HK-2 (cell line): ENCODE measurements at regions not wholly inside any gene's neighbourhood (a gene's known extent, or its start where the extent isn't known, plus 50 kb on each side); places are given as distances from the start of the nearest gene placed in this dataset.
"Not testable (repeated sequence)": the region's sequence is repeated elsewhere in the genome, so short reads cannot be mapped to it uniquely, and the experiment has no call there.

Experiments
- DNase-seq: peaks from one replicate; pipeline ENCODE4 v3.0.0-alpha.2; 2018; ENCODE audit not compliant: unreplicated experiment

DNA sequence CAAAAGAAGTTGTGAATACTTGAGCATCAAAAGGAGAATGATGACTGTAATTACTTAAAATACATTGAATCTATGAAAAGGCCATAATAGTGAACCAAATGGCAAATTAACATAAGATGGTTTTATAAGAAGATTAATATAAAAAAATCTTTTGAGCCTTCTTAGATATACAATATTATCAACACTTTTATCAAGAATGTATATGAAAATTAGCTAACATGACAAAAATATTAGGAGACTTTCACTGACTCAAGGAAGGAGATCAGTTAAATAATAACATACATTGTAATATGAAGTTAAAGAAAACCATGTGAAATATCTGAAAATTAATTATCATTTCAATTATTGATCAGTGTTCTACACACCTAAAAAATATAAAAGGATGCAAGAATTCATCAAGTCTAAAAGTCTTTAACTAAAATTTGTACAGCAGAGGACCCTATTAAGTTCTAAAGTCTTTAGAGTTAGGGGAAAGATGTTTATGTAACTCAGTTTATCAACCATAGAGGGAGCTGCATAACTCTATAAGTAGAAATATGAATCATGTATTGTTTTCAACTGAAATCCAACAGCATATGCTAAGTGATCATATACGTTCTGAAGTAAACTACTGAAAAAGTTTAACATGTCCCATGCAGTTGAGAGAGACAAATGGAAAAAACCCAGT is 756.1 kb upstream of the MIR17HG start:
- no peak for DNase-seq

DNA sequence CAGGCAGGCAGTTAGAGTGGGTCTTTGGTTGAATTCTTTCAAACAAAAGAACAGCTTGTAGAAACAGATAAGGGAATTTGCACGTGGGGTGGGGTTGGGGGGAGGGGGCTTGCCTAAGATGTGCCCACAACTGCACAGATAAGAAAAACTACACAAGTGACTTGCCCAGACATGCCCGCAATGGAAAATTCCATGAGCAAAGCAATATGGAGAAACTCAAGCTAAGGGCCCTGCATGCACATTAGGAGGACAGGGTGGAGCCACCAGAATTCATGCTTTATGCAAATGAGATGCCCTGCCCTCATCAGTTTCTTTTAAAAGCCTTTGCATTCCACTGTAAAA is 755.6 kb upstream of the MIR17HG start:
- DNase-seq = no peak

DNA sequence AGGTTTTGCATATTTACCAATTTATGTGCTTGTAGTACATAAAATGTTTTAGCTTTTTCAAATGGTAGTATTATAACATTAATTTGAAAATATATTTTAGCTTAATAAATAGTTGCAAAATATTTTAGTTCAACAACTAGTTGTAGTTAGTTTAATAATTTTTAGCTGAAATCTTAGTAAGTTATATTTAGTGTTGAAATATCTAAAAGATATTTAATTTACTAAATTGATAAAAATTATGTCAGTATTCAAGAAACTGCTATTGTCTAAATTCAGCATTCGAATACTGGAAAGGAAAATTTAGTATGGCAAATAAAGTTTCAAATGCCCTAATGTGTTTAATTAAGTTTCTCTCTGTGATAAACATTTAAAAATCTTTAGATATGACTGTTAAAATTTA is 754.5 kb upstream of the MIR17HG start:
- DNase-seq = no peak

DNA sequence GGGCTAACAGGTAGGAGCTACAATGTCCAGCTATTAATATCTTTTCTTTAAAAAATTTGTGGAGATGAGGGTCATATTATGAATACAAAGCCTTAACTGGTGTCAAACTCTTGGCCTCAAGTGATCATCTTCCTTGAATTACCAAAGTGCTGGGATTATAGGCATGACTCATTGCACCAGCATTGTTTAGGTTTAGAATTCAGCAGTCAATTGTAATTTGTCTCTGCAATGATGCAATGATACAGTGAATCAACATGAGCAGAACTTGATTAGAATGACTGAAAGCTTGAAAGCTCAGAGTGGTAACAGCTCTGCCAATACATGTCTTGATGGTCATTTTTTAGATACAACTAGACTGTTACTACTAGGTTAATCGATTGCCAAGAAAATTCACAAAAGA is 752.8 kb upstream of the MIR17HG start:
- DNase-seq = no peak

DNA sequence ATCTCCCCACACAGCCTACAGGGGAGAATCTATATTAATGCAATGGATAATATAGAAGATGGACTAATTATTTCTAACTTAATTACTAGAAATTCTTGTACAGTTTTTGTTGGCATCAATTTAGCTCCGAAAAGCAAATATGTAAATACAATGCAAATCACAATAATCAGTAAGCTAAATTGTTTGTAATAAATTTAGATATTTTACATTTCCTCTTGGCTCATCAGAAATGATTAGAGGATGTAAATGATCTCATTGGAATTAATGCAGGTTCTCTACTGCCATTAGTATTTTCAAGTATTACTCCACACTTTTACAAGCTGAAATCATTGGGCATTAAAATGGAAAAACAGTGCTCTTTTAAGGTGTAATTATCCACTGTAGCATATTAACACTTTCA is 741.8 kb upstream of the MIR17HG start:
- DNase-seq = no peak

DNA sequence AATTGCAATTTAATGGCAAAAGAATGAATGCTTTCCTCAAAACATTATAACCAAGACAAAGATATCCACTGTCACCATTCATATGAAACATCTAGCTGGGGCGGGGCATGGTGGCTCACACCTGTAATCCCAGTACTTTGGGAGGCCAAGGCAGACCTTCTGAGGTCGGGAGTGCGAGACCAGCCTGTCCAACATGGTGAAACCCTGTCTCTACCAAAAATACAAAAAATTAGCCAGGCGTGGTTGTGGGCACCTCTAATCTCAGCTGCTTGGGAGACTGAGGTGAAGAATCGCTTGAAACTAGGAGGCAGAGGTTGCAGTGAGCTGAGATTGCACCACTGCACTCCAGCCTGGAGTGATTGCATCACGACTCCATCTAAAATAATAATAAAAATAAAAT is 740.6 kb upstream of the MIR17HG start:
- DNase-seq = not testable (repeated sequence)

DNA sequence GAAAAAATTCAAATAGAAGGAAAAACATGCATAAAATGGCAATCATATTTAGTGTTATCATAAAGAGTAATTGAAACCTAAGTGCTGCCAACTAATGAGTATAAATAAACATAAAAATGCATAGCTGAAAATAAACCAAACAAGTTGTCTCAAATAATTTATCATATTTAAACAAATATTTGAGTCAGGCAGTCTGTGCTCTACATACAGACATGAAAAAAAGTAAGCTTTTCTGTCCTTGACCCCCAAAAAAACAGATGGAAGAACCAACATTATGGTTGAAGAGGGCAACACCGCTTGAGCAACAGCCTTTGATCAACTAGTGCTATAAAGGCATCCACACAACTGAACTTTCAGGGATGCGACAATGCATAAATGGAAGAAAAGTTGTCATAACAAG is 735.1 kb upstream of the MIR17HG start:
- no peak for DNase-seq

DNA sequence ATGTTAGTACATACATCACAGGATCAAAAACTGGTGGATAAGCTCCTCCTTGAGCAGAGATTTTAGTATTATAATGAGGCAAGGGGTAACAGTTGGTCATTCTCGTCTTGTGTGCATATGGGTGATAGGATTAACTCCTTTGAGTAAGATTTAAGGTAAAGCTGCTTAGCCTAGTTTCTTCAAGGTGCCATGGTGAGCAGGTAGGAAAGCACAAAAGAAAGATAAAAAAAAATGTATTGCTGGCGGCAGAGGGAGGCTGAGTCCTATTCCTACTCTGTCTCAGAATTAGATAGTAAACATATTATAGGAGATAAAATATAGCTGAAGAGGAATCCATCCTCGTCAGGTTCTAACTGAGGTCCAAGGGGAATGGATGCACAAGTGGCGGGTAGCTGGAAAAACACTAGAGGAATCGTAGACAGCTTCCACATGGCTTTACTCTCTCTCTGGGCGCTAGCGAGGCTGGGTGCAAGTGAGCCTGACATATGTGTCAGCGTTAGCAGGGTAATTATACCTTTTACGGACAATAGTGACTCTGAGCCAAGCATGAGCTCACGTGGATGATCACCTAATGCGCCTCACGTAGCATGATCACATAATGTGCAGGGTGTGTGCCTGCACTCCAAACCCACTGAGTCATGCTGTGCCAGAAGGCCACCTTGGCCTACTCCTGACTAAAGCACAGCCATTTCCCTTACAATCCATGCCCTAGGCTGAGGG is 734.3 kb upstream of the MIR17HG start:
- no peak for DNase-seq

DNA sequence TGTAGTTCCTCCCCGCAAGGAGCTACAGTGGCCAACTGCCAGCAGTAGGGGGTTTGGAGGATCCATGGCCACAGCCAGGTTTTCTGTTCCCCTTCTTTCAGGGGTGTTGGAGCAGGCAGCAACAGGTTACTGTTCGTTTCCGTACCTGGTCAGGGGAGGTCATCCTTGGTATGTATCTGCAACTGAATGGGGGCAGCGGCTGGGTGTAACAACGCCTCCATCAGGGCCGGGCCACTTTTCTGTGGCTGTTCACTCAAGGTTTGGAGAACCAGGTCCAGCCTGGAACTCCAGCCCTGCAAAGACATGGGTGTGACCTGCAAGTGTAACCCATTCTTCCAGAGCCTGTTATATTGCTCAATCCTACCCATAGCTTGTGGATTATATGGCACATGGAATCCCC is 732.3 kb upstream of the MIR17HG start:
- DNase-seq = no peak

DNA sequence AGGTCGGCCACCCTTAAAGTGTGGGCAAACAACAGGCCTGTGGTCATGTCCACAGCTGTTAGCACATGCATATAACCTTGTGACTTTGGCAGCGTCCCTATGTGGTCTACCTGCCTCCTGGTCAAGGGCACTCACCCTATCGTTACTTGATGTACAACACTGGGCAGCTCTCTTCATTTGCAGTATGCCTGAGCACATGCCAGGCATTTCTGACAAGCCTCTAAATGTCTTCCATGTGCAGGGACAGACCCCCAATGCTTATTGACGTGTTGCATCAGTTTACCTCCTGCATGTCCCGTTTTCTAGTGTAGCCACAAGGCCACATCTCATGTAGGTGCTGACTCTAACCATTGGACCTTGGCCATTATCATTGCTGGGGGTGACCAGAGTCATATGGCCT is 731.7 kb upstream of the MIR17HG start:
- no peak for DNase-seq

DNA sequence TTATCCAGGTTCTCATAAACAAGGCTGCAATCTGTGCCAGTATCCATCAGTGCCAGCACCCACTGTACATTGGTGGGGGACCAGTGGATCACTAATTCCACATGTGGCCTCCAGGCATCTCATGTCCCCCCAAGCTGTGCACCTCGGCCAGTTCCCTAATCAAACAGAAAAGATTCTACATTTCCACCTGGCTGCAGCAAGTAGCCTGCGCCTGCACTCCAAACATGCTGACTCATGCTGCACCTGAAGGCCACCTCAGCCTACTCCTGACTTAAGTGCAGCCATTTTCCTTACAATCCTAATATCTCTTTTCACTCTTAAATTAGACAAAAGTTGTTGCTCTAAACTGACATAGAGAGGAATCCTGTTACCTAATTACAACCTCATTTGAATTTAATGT is 729.4 kb upstream of the MIR17HG start:
- DNase-seq = no peak

DNA sequence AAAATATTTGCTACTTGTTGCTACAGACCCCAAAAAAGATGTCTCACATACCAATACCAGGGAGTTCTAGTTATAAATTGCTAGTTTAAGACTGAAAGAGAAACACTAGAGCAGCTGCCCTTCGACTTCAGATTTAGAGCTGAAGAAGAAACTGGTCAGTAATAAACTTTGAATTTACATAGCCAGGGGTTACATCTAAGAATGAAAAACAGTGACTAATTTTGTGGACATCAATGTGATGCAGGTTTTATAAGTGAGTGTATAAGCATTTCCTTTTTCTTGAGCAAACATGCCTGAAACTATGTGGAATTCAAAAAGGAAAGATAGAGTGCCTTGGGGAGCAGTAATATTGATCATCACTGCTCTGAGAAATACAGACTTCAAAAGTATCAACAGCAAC is 724.9 kb upstream of the MIR17HG start:
- no peak for DNase-seq

DNA sequence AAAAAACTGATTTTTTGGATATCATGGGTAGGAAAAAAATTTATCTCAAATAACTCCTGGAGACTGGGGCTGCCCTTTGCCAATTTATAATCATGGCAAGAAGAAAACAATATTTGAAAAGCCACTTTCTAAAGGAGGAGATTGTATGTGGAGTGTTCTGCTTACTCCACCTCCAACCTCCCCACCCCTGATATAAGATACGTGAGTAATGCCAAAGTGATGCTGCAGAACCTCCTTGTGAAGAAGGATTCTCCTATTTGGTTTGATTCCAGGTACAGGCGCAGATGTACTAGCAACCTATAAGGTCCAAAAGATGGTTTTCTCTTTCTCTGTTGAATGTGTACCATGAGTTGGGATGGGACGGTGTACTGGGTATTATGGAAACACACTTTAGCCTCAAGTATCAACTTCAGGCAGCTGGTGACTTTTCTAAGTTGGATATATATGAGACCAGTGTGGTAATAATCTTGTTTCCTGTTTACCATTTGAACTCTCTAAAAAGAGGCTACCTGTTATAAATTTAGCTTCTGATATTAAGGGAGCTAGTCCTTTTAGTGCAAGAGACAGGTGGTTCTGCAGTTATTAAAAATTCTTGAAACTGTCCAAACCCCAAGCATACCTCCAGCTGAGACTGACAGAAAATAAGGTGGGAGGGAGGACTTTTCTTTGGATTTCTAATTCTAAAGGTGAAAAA is 724.0 kb upstream of the MIR17HG start:
- no peak for DNase-seq

DNA sequence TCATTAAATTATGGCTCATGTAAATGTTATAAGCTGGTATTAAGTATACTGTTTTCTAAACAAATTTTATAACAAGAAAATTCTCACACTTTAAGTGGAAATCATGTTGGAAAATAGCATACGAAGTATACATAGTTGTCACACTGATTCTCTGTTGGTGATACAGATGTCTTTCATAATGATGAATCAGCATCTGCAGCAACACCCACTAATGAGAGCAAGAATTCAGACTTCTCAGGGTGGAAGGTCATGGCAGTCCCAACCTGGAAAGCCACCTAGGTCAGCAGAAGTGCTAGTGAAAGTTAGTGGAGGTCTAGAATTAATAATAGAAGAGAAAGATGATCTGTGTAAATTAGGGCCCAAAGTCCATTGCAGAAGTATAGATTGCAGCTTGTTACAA is 719.7 kb upstream of the MIR17HG start:
- DNase-seq = no peak

DNA sequence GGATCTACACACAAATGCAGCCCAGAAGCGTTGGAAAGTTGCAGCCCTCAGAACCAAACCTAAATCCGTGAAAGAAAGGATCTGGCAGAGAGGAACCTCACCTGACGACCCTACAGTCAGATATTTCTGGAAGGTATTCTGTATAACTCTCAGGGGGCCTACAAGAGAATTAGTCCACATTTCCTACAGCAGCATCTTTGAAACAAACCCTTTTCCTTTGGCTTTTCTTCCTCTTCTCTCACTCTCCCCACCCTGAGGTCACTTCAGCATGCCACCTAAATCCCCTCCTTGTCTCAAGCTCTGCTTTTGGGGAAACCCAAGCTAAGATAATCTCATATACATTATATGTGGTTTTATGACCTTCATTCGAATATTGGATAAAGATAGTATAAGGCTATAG is 719.0 kb upstream of the MIR17HG start:
- DNase-seq = no peak

DNA sequence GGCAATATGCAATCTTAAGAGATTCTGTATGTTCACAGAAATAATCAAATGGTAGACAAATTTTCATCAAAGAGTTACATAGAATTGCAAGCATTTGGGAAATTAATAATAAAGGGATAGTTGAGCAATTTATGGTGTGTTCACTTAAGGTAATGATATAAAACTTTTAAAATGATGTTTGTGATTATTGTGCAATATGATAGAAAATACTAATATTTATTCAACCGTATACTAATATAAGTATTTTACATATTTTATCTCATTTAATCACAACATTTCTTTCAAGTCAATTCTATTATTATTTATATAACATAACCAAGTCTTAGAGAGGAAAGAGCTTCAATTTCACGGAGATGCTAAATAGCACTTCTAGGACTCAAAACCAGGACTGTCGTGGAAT is 716.8 kb upstream of the MIR17HG start:
- DNase-seq = no peak

DNA sequence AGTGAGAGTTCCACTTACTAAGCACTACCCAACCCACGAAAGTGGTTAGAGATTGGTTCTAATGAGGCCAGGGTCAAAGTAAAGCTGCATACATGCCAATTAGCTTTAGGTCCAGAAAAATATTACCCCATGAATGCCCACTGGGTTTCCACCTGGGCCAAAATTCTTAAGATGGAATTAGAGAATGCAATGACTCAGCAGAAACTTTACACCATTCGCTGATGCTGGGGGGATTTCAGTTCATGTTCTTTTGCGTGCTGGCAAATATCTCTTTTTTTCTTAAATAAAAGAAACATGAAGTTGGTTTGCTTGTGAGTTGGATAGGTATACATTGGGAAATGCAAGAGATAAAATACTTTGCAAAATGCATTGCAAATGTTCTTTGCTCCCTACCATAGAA is 715.3 kb upstream of the MIR17HG start:
- DNase-seq = no peak

DNA sequence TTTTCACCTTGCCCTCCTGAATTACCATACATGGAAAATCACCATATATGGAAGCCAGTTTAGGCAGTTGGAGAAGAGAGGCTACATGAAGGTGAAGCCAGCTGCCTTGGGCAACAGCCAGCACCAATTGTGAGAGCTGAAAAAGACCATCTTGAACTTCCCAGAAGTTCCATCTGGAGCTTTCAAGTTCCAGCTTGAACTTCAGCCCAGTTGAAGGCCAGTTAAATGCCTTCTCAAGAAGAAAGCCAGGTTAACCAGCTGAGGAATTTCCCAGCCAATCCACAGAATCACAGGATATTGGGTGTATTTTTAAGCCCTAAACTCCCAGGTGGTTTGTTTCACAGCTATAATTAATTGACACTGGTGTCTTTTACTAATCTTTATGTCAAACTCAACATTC is 713.6 kb upstream of the MIR17HG start:
- DNase-seq = no peak

DNA sequence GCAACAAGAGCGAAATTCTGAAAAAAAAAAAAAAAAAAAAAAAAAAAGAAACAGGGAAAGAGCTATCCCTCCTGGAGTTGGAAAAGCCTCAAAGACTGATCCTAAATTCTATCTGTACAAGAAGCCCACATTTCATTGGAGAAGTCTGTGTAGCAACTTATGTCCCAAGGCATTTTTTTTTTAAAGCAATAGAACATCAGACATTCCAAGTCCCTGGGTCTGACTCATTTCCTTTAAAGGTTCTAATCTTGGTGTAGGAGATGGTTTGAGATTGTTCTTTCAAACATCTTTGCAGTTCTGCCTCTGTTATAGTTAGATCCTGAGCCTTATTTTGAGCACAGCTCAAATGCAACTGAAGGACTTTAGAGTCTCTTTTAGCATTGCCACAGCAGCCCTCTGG is 706.5 kb upstream of the MIR17HG start:
- no peak for DNase-seq

DNA sequence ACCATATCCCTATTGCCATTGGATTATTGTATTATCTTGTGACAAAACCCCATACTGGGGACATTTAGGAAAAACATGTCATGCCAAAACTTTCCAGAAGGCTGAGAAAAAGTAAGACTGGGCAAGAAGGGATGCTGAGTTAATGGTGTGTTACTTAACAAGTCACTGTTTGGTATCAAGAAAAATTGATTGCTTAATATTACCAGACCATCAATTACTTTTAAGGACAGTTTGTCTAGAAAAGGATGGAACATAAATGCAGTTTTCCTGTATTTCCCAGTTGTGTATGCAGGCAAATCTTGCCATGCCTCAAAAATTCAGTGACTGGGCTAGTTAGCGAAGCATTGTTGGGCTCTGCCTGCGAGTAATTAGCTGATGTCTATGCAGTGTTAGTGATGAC is 705.6 kb upstream of the MIR17HG start:
- no peak for DNase-seq

DNA sequence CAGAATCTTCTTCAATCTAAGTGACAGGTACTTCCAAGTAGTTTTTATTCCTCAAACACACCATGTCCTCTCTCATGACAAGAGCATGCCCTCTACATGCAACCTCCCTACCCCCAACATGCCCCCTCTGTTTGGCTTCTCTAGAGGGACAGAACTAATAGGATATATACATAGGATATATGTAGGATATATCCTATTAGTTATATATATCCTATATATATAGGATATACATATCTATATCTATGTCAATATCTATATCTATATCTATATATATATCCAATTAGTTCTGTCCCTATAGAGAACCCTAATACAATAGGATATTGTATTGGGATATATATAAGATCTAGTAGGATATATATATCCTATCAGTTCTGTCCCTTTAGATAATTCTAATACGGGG is 701.9 kb upstream of the MIR17HG start:
- no peak for DNase-seq

DNA sequence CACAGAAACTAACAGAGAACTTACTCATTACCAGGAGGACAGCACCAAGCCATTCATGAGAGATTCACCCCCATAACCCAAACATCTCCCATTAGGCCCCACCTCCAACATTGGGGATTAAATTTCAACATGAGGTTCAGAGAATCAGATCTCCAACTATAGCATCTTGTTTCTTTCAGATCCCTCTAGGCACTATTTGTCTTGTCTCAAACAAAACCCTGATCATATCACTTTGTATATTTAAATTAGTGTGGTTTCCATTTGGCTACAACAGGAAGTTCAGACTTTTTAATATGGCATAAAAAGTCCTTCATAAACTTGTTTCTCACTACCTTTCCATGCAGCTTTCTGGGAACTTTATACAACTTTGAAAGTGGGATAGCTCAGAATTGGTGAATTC is 699.0 kb upstream of the MIR17HG start:
- DNase-seq = no peak

DNA sequence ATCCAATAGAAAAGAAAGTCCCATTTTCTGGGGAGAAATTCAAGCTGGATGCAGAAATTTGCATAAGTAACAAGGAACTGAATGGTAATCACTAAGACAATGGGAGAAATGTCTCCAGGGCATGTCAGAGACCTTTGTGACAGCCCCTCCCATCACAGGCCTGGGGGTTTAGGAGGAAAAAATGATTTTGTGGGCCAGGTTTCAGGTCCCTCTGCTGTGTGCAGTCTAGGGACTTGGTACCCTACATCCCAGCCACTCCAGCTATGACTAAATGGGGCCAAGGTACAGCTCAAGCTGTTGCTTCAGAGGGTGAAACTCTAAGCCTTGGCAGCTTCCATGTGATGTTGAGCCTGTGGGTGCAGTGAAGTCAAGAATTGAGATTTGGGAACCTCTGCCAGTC is 695.5 kb upstream of the MIR17HG start:
- no peak for DNase-seq
